ENCODE measurements at regions not wholly inside any gene's neighbourhood (a gene's known extent, or its start where the extent isn't known, plus 50 kb on each side); places are given as distances from the start of the nearest gene placed in this dataset.

GRCh38 chrY:15445871-15446270, 921.5 kb downstream of the NLGN4Y start:
- TF ChIP-seq, protein P1, sequence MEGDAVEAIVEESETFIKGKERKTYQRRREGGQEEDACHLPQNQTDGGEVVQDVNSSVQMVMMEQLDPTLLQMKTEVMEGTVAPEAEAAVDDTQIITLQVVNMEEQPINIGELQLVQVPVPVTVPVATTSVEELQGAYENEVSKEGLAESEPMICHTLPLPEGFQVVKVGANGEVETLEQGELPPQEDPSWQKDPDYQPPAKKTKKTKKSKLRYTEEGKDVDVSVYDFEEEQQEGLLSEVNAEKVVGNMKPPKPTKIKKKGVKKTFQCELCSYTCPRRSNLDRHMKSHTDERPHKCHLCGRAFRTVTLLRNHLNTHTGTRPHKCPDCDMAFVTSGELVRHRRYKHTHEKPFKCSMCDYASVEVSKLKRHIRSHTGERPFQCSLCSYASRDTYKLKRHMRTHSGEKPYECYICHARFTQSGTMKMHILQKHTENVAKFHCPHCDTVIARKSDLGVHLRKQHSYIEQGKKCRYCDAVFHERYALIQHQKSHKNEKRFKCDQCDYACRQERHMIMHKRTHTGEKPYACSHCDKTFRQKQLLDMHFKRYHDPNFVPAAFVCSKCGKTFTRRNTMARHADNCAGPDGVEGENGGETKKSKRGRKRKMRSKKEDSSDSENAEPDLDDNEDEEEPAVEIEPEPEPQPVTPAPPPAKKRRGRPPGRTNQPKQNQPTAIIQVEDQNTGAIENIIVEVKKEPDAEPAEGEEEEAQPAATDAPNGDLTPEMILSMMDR (IDR thresholded peaks at IDR 0.05; ENCODE audit: low read length) = no peak
- TF ChIP-seq EZH2 (IDR thresholded peaks at IDR 0.05; ENCODE audit: borderline replicate concordance, low read length) = no peak

Data from OCI-LY1 (cell line).